ENCODE measurements at regions not wholly inside any gene's neighbourhood (a gene's known extent, or its start where the extent isn't known, plus 50 kb on each side); places are given as distances from the start of the nearest gene placed in this dataset.

- TF ChIP-seq POLR2A (IDR thresholded peaks at IDR 0.05), result no peak
- TF ChIP-seq CTCF (IDR thresholded peaks at IDR 0.05), result no peak
- TF ChIP-seq POLR2AphosphoS5 (IDR thresholded peaks at IDR 0.05), result no peak
- no peak for TF ChIP-seq EP300 (IDR thresholded peaks at IDR 0.05; ENCODE audit: low read depth)
Measured at GRCh38 chr1:233790121-233790520, 114.4 kb upstream of the SLC35F3 start.

Measured in transverse colon (tissue), 4 donors.